ENCODE measurements at regions not wholly inside any gene's neighbourhood (a gene's known extent, or its start where the extent isn't known, plus 50 kb on each side); places are given as distances from the start of the nearest gene placed in this dataset.

DNA sequence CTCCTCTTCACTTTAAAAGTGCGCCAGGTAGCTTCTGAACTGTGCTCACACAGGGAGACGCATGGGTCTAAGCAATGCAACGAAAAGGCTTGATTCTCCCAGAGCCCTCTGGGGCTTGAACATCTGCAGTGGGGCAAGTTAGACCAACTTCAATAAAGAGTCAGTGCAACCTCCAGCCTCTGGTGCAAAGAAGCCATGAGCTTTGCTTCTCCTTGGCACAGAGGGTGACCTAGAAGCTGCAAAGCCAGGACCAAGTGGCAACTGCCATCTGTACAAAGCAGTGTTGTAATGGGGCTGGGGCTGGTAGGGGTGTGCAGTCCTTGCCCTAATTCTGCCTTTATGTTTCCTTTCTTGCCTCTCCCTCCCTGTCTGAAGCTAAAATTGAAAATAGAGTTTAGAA, 219.0 kb upstream of the CD96 start:
- DNase-seq, result no peak
- H3K9me3 Mint-ChIP-seq, result no peaks in the 10 kb centered on the region
- no peaks in the 10 kb centered on the region for H3K36me3 Mint-ChIP-seq (ENCODE audit: low read depth)
- H3K27ac Mint-ChIP-seq, result no peak overlapping the region
- H3K27me3 Mint-ChIP-seq (ENCODE audit: low read depth, poor library complexity), result peaks cover 3% of the 10 kb centered on the region
- H3K4me3 Mint-ChIP-seq, result no peak overlapping the region
- H3K4me1 Mint-ChIP-seq, result no peaks in the 10 kb centered on the region
- TF ChIP-seq, protein P1, sequence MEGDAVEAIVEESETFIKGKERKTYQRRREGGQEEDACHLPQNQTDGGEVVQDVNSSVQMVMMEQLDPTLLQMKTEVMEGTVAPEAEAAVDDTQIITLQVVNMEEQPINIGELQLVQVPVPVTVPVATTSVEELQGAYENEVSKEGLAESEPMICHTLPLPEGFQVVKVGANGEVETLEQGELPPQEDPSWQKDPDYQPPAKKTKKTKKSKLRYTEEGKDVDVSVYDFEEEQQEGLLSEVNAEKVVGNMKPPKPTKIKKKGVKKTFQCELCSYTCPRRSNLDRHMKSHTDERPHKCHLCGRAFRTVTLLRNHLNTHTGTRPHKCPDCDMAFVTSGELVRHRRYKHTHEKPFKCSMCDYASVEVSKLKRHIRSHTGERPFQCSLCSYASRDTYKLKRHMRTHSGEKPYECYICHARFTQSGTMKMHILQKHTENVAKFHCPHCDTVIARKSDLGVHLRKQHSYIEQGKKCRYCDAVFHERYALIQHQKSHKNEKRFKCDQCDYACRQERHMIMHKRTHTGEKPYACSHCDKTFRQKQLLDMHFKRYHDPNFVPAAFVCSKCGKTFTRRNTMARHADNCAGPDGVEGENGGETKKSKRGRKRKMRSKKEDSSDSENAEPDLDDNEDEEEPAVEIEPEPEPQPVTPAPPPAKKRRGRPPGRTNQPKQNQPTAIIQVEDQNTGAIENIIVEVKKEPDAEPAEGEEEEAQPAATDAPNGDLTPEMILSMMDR (IDR thresholded peaks at IDR 0.05), result no peak

DNA sequence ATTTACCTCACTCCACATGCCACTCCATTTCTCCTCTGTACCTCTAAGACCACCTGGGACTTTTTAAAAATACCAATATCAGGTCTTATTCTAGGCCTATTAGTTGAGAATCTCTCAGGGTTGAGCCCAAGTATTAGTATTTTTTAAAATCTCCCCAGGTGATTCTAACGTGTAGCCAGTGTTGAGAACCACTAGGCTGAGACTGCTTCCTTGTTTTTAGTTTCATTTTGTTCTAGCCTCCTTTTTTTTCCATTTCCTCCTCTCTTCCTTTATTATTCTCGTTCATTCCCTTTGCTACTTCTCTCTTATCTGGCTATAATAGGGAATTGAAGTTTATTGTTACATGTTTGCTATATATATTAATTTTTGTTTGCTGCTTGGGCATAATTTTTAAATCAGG, 217.8 kb upstream of the CD96 start:
- DNase-seq, result no peak
- H3K9me3 Mint-ChIP-seq, result no peaks in the 10 kb centered on the region
- H3K4me3 Mint-ChIP-seq, result no peak overlapping the region
- no peaks in the 10 kb centered on the region for H3K4me1 Mint-ChIP-seq
- peaks cover 3% of the 10 kb centered on the region for H3K27me3 Mint-ChIP-seq (ENCODE audit: low read depth, poor library complexity)
- TF ChIP-seq, protein P1 (IDR thresholded peaks at IDR 0.05), result no peak
- no peak overlapping the region for H3K27ac Mint-ChIP-seq
- no peaks in the 10 kb centered on the region for H3K36me3 Mint-ChIP-seq (ENCODE audit: low read depth)

DNA sequence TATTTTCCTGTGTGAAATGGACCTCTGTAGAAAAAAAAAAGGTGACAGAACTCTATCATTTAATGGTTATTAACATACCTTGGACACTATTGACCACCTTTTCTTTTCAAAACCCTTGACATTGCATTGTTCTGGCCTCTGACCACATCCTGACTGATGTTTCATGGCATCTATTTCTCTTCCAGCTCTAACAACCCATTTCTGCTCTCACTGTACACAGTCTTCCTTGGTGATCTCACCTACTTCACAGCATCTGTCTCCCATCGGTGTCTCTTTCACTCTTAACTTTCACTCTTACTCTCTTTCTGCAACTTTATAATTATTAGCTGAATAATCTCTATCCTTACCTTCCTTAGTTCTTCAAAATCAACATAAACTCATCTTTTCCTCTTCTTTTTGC, 217.4 kb upstream of the CD96 start:
- no peaks in the 10 kb centered on the region for H3K36me3 Mint-ChIP-seq (ENCODE audit: low read depth)
- TF ChIP-seq, protein P1 (IDR thresholded peaks at IDR 0.05), result no peak
- no peak overlapping the region for H3K4me3 Mint-ChIP-seq
- H3K4me1 Mint-ChIP-seq, result peaks cover 4% of the 10 kb centered on the region
- H3K27ac Mint-ChIP-seq, result no peak overlapping the region
- DNase-seq, result no peak
- no peaks in the 10 kb centered on the region for H3K9me3 Mint-ChIP-seq
- H3K27me3 Mint-ChIP-seq (ENCODE audit: low read depth, poor library complexity), result peaks cover 3% of the 10 kb centered on the region

DNA sequence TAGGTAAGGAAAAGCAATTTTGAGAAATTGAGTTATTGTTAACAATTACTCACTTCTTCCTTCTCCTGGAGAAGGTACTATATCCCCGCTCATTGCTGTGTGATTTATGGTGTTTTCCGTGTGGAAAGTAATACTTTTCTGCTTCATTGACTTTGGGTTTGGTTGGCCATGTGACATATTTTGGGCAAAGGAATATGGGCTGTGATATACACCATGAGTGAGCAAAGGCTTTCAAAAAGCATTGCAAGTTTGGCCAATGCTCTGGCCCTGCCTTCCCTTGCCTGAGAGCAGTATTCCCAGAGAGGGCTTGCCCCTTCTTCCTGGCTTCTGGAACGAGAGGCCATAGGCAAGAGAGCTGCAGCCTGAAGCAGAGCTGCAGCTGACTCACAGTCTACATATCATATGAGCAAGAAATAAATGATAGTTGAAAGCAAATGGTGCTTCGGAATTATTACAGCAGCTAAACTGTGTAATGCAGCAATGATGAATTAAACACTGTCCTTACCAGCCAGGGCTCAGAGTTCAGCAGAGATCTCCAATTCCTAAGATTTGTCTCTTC, 216.8 kb upstream of the CD96 start:
- Mint-ChIP-seq H3K9me3 (no peaks in the 10 kb centered on the region), H3K27me3 (ENCODE audit: low read depth, poor library complexity) (peaks cover 3% of the 10 kb centered on the region), H3K27ac (no peak overlapping the region), H3K36me3 (ENCODE audit: low read depth) (no peaks in the 10 kb centered on the region), H3K4me1 (peaks cover 4% of the 10 kb centered on the region), H3K4me3 (no peak overlapping the region)
- DNase-seq, result no peak
- TF ChIP-seq, protein P1 (IDR thresholded peaks at IDR 0.05), result no peak

DNA sequence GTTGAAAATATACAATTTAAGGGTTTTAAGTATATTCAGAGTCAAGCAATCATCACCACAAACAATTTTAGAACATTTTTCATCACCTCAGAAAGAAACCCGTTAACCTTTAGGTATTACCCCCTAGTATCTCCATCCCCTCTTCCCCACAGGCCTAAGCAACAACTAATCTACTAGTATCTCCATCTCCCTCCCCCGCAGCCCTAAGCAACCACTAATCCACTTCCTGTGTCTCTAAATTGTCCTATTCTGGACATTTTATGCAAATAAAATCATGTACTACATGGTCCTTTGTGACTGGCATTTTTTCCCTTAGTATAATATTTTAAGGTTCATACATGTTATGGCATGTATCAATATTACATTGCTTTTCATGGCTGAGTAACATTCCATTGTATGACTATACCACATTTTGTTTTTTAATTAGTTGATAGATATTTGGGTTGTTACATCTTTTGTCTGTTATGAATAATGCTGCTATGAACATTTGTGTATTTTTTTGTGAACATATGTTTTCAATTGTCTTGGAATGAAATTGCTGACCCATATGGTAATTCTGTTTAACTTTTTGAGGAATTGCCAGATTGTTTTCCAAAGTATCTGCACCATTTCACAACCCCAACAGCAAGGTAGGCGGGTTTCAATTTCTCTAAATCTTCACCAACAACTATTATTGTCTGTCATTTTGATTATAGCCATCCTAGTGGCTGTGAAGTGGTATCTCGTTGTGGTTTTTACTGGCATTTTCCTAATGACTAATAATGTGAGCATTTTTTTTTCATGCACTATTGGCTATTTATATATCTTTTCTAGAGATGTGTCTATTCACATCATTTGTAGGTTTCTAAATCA, 215.6 kb upstream of the CD96 start:
- Mint-ChIP-seq H3K4me3 (no peak overlapping the region), H3K27me3 (ENCODE audit: low read depth, poor library complexity) (peaks cover 3% of the 10 kb centered on the region), H3K36me3 (ENCODE audit: low read depth) (no peaks in the 10 kb centered on the region), H3K9me3 (no peaks in the 10 kb centered on the region), H3K4me1 (peaks cover 4% of the 10 kb centered on the region), H3K27ac (no peak overlapping the region)
- no peak for DNase-seq
- TF ChIP-seq, protein P1 (IDR thresholded peaks at IDR 0.05), result no peak

DNA sequence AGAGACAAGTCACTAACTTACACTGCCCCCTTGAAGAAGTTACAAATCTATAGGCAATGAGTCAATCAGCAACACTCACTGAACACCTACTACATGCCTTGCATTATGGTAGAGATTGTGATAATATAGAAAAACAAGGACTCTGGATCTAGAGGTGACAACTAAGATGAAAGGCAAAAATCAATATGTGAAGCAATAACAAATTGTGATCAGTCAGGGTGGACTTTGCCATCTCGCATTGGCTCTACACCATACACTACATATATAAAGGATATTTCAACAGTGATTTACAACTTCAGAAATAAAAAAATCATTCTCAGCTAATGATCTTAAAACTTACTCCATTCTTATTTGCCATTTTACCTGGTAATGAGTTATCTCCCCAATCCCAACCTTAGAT, 210.7 kb upstream of the CD96 start:
- Mint-ChIP-seq H3K4me1 (peaks cover 16% of the 10 kb centered on the region), H3K4me3 (no peak overlapping the region), H3K36me3 (ENCODE audit: low read depth) (no peaks in the 10 kb centered on the region), H3K27ac (no peak overlapping the region), H3K9me3 (no peaks in the 10 kb centered on the region), H3K27me3 (ENCODE audit: low read depth, poor library complexity) (peaks cover 4% of the 10 kb centered on the region)
- no peak for DNase-seq
- TF ChIP-seq, protein P1 (IDR thresholded peaks at IDR 0.05), result no peak
